Dendritic cell treated with granulocyte-macrophage colony-stimulating factor and Interleukin-4, amounts not matched to agents 40 ng/mL and 50 ng/mL, for 4 days (primary cell): ENCODE measurements at regions not wholly inside any gene's neighbourhood (a gene's known extent, or its start where the extent isn't known, plus 50 kb on each side); places are given as distances from the start of the nearest gene placed in this dataset.
"Not testable (repeated sequence)": the region's sequence is repeated elsewhere in the genome, so short reads cannot be mapped to it uniquely, and the experiment has no call there.

Source experiments
- H3K27ac Mint-ChIP-seq: one replicate; pipeline ENCODE4 v1.8.0; 2022; ENCODE audit warnings: mild to moderate bottlenecking, mixed read lengths
- H3K27me3 Mint-ChIP-seq: one replicate; pipeline ENCODE4 v1.8.0; 2022; ENCODE audit warnings: mild to moderate bottlenecking, mixed read lengths
- H3K36me3 Mint-ChIP-seq: one replicate; pipeline ENCODE4 v1.8.0; 2022; ENCODE audit warnings: low read depth, mixed read lengths
- H3K4me1 Mint-ChIP-seq: one replicate; pipeline ENCODE4 v1.8.0; 2022; ENCODE audit warnings: low read depth, mixed read lengths
- H3K4me3 Mint-ChIP-seq: one replicate; pipeline ENCODE4 v1.8.0; 2022; ENCODE audit warnings: mild to moderate bottlenecking, moderate library complexity, mixed read lengths
- H3K9me3 Mint-ChIP-seq: one replicate; pipeline ENCODE4 v1.8.0; 2022; ENCODE audit warnings: mixed read lengths
- intact Hi-C: fragments of 100-400 bp; cut with micrococcal nuclease; formaldehyde crosslinking; loops from one replicate; pipeline ENCODE4 v1.15.0; 2022

DNA sequence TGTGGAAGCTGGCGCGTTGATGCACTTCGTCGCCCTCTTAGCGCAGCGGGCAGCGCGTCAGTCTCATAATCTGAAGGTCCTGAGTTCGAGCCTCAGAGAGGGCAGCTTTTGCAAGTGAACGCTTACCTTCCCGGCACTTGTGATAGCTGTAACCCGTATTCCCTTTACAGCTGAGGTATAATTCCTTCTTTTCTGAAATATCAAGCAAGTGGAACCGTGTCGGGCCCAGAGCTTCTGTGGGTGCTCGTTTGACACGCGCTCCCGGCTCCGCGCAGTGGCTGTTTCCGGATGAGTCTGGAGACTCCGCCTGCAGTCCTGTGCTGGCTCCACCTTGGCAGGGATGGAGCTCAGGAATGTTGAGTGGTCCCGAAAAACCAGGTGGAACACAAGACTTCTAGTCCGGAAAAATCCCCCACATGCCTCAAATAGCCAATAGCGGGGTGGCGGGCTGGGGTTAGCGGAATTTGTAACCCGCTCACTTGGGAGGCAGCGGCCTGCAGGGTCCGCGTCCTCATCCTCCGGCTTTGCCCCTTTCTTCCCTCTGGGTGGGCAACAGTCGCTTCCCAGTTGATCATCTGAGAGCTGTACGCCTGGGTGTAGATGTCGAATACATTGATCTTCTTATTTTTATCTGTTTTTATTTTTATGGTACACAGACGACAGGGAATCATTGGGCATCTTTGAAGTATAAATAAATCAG, 106.8 kb upstream of the ZNF322 start:
- H3K4me3 Mint-ChIP-seq, H3K27me3 Mint-ChIP-seq, H3K27ac Mint-ChIP-seq, H3K36me3 Mint-ChIP-seq, intact Hi-C loops, H3K9me3 Mint-ChIP-seq, H3K4me1 Mint-ChIP-seq: not testable (repeated sequence)

DNA sequence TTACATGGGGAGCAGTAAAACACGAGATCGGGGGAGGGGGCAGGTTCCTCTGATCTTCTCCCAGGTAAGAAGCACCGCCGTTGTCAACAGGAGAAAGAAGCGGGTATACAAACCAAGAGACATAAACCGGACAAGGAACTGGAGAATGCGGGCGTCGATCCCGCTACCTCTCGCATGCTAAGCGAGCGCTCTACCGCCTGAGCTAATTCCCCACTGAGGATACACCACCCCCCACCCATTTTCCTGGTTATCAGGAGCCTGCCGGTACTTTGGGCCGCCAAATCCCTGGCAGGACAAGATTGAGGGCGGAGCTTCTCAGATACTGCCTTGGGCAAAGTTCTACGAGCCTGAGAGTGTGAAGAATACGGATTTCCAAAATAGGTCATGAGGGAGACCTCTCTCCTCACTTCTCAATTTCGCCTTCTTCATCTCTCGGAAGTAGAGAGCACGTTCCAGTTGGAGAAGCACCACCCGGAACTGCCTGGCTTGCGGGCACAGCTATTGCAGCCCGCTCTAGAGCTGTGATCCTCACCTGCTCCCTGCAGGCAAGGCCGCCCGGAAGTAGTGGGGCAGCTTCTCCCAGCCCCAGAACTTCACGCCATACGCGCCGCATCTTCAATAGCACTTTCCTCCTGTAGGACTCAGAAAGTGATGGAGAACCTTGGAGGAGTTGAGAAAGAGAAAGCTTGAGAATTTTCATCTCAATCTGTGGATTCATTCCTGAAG, 111.6 kb upstream of the ZNF322 start:
- H3K27ac Mint-ChIP-seq, intact Hi-C loops, H3K36me3 Mint-ChIP-seq, H3K27me3 Mint-ChIP-seq, H3K4me1 Mint-ChIP-seq, H3K9me3 Mint-ChIP-seq, H3K4me3 Mint-ChIP-seq: not testable (repeated sequence)

DNA sequence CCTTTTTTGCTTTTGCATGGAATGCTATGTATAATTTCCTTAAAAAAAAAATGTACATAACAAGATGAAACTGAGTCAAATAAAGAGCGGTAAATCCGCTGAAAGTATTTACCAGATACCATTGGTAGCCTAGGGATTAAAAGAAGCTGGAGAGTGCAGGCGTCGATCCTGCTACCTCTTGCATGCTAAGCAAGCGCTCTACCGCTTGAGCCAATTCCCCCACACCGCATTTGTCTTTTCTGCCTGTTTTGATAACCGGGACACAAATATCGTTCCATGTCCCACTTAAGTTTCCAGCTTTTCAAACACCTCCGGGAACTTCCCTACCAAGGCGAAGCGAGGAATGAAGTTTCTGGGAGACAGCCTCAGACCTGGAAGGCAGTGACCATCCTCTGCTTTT, 113.9 kb upstream of the ZNF322 start:
- H3K27me3 Mint-ChIP-seq, H3K4me3 Mint-ChIP-seq, H3K27ac Mint-ChIP-seq, H3K4me1 Mint-ChIP-seq, H3K9me3 Mint-ChIP-seq, intact Hi-C loops, H3K36me3 Mint-ChIP-seq: not testable (repeated sequence)

DNA sequence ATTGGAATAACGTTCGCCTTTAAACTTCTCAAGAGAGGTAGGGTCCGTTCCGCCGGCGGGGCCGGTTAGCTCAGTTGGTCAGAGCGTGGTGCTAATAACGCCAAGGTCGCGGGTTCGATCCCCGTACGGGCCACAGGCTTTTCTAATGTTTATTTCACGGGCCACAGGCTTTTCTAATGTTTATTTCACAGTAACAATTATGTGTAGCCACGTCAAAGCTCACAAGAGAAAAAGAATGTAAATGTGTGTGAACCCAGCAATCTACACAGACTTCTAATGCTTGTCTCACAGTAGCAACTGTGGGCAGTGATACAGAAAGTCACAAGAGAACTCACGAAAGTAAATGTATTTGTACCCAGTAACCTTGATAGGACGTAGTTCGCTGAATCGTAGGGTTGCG, 121.0 kb upstream of the ZNF322 start:
- H3K27me3 Mint-ChIP-seq, H3K4me3 Mint-ChIP-seq, H3K27ac Mint-ChIP-seq, H3K36me3 Mint-ChIP-seq, H3K4me1 Mint-ChIP-seq, H3K9me3 Mint-ChIP-seq, intact Hi-C loops: not testable (repeated sequence)

DNA sequence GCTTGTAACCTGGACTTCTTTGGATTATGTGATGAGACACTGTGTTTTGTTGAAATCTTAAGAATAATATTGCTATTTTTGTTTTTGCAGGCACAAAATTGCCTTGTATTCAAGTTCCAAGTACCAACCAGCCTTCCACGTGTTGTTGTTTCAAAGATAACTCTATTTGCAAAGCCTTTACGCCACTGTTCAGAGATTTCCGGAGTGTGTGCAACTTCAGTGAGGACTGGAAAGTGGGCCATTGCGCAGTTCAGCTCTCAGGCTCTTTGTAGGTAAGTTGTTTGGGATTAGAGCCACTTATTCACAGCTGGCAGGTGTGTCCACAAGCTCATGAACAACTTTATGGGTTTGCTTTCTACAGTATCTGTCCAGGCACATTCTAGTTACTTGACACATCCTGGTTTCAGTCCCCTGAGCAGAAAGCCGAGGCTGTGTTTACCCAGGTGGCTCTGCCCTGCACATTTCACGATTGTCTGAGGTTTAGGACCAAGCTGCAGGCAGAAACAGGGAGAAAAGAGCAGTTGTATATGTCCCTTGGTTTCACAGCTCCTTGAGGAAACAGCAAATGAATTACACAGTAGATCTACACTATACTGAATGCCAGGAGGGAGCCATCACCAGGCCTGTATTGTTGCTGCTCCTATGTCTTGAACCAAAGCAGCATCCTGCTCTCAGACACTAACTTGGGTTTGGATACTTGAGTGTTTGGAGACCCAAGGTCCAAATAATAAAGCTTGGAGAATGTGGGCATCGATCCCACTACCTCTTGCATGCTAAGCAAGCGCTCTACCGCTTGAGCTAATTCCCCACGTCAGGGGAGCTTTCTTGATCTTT, 136.1 kb upstream of the ZNF322 start:
- H3K9me3 Mint-ChIP-seq, intact Hi-C loops, H3K4me3 Mint-ChIP-seq, H3K4me1 Mint-ChIP-seq, H3K36me3 Mint-ChIP-seq, H3K27ac Mint-ChIP-seq, H3K27me3 Mint-ChIP-seq: not testable (repeated sequence)

DNA sequence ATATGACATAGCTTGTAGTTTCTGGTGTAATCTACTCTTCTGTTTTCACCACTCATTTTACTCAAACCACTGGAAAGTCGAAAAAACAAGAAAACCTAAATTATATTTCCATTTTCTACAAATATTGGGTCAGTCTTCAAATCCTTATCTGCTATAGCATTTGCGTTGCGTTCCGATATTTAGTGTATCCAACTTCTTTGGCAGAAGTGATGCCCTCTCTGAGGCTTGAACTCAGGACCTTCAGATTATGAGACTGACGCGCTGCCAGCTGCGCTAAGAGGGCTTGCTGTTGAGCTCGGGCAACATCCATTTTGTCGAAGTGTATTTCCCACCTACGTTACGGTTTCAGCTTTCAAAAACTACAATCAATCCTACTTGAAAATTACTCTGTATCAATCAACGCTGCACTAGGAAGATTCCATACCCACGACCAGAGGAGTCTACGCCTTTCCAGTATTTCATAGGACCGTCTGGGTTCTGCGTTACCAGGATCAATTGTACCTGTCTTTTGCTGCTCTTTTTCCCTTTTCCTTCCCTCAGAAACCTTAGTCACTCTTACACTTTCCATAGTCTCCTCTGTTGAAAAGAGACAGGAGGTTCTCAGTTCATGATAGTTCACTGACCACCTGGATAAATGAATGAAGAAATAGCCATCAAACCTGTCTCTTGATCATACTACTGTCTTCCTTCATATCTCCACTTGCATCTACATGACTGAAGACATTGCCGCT, 140.5 kb upstream of the ZNF322 start:
- H3K27me3 Mint-ChIP-seq, H3K4me3 Mint-ChIP-seq, H3K9me3 Mint-ChIP-seq, H3K36me3 Mint-ChIP-seq, H3K4me1 Mint-ChIP-seq, H3K27ac Mint-ChIP-seq, intact Hi-C loops: not testable (repeated sequence)

DNA sequence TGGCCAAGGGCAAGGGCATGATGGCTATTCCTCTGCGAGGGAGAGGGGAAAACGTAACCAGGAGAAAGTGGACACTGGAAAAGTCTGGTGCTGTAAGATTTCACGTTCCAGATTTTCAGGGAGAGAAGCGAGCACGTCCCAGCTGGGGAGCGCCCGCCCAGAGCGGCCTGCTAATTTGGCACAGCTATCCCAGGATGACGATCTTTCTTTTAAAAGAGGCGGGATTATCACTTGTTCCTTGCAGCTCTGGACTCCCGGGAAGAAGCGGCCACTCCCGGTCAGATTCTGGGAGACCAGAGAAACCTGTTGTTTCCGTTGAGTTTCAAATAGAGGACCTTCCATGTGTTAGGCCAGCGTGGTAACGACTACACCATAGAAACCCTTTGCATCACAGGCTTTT, 144.2 kb upstream of the ZNF322 start:
- H3K4me3 Mint-ChIP-seq, H3K36me3 Mint-ChIP-seq, H3K27me3 Mint-ChIP-seq, H3K27ac Mint-ChIP-seq, H3K9me3 Mint-ChIP-seq, H3K4me1 Mint-ChIP-seq, intact Hi-C loops: not testable (repeated sequence)

DNA sequence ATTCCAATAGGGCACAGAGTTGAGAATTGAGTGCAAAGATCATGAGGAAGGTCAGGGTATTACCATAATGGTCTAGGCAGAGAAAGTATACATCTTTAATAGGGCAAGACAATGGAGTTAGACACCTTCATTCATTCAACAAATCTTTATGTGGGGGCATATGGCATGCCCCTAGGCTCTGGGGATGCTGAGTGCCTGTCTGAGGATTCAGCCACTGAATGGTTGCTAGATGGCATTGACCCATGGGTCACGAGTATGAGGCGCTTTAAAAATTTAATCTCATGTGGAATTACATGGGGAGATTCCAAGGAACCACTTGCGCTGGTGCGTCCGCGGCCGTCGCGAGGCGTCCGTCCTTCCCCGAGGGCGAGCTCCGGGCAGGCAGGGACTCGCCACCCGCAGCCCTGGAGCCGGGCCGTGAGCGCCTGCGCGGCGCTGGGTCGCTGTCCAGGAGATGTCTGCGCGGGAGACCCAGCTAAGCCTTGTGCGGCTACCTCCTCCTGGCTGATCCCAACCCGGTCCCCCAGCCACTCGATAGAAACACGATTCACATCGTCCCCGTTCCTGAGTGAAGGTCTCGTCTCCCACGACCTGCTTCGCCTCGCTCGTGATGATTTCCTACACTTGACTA, 152.1 kb upstream of the ZNF322 start:
- H3K9me3 Mint-ChIP-seq, H3K27me3 Mint-ChIP-seq, H3K27ac Mint-ChIP-seq, H3K4me3 Mint-ChIP-seq, intact Hi-C loops, H3K4me1 Mint-ChIP-seq, H3K36me3 Mint-ChIP-seq: not testable (repeated sequence)

DNA sequence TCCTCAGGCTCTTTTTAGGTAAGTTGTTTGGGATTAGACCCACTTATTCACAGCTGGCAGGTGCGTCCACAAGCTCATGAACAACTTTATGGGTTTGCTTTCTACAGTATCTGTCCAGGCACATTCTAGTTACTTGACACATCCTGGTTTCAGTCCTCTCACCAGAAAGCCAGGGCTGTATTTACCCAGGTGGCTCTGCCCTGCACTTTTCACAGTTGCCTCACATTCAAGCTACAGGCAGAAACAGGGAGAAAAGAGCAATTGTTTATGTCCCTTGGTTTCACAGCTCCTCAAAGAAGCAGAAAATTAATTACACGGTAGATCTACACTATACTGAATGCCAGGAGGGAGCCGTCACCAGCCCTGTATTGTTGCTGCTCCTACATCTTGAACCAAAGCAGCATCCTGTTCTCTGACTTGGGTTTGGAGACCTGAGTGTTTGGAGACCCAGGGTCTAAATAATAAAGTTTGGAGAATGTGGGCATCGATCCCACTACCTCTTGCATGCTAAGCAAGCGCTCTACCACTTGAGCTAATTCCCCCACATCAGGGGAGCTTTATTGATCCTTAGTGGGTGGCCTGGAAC, 159.2 kb upstream of the ZNF322 start:
- not testable (repeated sequence) for H3K36me3 Mint-ChIP-seq, H3K4me3 Mint-ChIP-seq

DNA sequence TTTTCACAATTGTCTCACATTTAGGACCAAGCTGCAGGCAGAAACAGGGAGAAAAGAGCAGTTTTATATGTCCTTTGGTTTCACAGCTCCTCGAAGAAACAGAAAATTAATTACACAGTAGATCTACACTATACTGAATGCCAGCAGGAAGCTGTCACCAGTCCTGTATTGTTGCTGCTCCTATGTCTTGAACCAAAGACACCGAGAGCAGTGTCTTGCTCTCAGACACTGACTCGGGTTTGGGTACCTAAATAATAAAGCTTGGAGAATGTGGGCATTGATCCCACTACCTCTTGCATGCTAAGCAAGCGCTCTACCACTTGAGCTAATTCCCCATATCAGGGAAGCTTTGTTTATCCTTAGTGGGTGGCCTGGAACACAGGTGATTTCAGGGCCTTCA, 168.4 kb upstream of the ZNF322 start:
- intact Hi-C loops, H3K9me3 Mint-ChIP-seq, H3K4me1 Mint-ChIP-seq, H3K27me3 Mint-ChIP-seq, H3K27ac Mint-ChIP-seq, H3K4me3 Mint-ChIP-seq, H3K36me3 Mint-ChIP-seq: not testable (repeated sequence)

More for the DNA sequence above, 159.2 kb upstream of the ZNF322 start:
- H3K9me3 Mint-ChIP-seq, H3K4me1 Mint-ChIP-seq, H3K27ac Mint-ChIP-seq, H3K27me3 Mint-ChIP-seq, intact Hi-C loops: not testable (repeated sequence)

DNA sequence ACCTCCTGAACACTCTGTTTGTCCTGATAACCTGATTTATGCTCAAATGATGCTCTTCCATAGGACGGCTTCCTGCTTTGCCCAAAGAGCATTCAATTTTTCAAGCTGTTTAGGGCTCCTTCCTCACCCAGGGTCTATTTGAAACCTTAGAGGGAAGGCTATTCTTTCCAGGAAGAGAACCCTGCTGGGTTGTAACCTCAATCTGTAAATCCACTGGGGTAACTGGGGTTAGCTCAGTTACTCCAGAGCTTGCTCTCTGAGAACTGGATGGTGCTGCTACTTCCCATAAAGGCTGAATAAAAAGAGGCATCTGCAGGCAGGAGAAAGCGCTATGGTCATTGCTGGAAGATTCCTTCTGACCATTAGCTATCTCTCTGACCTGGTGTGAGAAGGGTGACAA, 169.9 kb upstream of the ZNF322 start:
- H3K9me3 Mint-ChIP-seq, H3K4me3 Mint-ChIP-seq, H3K27ac Mint-ChIP-seq, intact Hi-C loops, H3K4me1 Mint-ChIP-seq, H3K36me3 Mint-ChIP-seq, H3K27me3 Mint-ChIP-seq: not testable (repeated sequence)

DNA sequence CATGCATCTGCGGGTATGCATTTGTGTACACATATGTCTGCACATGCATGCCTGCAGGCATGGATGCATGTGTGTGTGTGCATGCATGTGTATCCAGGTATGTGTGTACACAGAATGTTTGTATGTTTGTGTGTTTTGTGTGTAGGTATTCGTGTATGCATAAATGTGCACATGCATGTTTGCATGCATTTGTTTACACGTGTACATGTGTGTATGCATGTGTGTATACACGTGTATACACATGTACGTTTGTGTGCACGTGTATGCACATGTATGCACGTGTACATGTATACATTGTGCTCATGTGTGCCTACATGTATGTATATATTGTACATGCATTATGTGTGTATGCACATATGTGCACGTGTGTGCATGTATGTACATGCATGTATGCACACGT, 171.4 kb upstream of the ZNF322 start:
- H3K4me1 Mint-ChIP-seq, H3K27me3 Mint-ChIP-seq, H3K36me3 Mint-ChIP-seq, H3K27ac Mint-ChIP-seq, H3K4me3 Mint-ChIP-seq, intact Hi-C loops: not testable (repeated sequence)
- peaks cover 13% of the 10 kb centered on the region for H3K9me3 Mint-ChIP-seq

DNA sequence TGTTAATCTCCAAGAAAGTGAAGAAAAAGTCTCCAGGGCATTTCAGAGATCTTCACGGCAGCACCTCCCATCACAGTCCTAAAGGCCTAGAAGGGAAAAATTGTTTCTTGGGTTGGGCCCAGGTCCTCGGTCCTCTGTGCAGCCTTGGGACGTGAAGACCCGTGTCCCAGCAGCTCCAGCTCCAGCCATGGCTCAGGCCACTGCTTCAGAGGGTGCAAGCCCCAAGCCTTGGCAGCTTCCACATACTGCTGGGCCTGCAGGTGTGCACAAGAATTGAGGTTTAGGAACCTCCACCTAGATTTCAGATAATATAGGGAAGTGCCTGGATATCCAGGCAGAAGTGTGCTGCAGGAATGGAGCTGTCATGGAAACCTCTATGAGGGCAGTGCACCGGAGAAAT, 176.2 kb upstream of the ZNF322 start:
- H3K27me3 Mint-ChIP-seq, intact Hi-C loops, H3K4me3 Mint-ChIP-seq, H3K27ac Mint-ChIP-seq, H3K36me3 Mint-ChIP-seq, H3K4me1 Mint-ChIP-seq: not testable (repeated sequence)
- H3K9me3 Mint-ChIP-seq: peaks cover 27% of the 10 kb centered on the region
